ENCODE measurements at regions not wholly inside any gene's neighbourhood (a gene's known extent, or its start where the extent isn't known, plus 50 kb on each side); places are given as distances from the start of the nearest gene placed in this dataset.
A peak's percentile ranks its signal among the peaks of the same experiment; 100 is the strongest.
"Not testable (repeated sequence)": the region's sequence is repeated elsewhere in the genome, so short reads cannot be mapped to it uniquely, and the experiment has no call there.

DNA sequence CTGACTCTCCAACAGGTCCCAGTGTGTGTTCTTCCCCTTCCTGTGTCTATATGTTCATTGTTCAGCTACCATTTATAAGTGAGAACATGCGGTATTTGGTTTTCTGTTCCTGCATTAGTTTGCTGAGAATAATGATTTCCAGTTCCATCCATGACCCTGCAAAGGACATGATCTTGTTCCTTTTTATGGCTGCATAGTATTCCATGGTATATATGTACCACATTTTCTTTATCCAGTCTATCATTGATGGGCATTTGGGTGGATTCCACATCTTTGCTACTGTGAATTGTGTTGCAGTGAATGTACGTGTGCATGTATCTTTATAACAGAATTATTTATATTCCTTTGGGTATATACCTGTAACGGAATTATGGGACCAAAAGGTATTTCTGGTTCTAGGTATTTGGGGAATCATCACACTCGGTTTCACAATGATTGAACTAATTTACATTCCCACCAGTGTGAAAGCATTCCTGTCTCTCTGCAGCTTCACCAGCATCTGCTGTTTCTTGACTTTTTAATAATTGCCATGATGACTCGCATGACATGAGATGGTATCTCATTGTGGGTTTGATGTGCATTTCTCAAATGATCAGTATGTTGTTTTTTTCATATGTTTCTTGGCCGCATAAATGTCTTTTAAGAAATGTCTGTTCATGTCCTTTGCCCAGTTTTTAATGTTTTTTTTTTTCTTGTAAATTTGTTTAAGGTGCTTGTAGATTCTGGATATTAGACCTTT lies 60.2 kb downstream of the LSMEM1 start:
- peak; percentile 47 for DNase-seq (ENCODE audit: low spot score)

DNA sequence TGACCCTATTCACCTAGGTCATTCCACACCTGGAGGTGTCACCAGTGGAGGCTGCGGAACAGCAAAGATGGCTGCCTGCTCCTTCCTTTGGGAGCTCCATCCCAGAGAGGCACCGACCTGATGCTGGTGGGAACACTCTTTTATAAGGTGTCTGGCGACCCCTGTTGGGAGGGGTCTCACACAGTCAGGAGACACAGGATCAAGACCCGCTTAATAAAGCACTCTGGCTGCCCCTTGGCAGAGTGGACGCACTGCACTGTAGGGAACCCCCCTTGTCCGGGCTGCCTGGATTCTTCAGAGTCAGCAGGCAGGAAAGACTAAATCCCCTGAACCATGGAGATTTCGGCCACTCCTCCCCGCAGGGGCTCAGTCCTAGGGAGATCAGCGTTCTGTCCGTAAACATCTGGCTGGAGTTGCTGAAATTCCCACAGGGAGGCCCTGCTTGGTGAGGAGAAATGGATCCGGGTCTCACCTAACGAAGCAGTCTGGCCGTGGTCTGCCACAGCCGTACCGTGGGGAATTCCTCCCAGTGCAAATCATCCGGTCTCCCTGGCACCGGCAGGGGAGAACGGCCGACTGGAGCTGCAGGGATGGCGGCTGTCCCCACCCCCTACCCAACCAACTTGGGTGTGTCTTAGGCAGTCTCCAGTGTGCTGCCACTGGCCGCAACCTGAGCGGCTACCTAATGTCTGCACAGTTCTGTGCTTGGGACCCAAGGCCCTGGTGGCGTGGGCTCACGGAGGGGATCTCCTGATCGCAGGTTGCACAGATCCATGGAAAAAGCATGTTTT lies 66.1 kb downstream of the LSMEM1 start:
- peak; percentile 13 for DNase-seq (ENCODE audit: low spot score)

DNA sequence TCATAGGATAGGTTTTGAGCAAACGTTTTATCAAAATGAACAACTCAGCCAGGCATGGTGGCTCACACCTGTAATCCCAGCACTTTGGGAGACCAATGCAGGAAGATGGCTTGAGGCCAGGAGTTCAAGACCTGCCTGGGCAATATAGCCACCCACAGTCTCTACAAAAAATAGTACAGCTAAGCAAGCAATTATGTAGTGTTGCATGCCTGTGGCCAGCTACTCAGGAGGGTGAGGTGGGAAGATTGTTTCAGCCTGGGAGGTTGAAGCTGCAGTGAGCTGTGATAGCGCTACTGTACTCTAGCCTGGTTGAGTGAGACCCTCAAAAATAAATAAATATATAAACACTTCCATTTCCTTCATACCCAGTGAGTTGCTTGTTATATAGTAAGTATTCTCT lies 67.1 kb downstream of the LSMEM1 start:
- peak; percentile 47 for DNase-seq (ENCODE audit: low spot score)

DNA sequence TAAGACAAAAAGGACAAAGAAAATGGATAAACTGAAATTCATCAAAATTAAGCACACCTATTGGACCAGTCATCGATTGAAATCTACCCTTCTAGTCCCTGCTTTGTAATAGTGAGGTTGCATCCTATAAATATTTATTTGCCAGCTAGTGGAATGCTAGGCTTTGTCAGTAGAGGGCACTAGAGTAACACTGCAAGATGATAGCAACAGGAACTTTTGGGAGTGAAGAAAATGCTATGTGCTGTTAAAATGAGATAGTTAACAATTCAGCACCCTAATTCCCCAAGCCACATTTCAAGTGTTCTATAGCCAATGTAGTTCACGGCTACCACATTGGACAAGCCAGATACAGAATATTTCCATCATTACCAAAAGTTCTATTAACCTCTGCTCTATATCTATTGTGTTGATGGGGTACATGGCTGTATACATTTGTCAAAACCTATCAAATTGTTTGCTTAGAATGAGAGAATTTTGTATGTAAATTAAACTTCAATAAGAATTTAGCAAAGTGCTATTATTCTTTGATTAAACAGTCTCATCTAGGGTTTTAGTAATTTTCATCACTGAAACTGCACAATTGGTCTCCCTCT lies 69.8 kb downstream of the LSMEM1 start:
- peak; percentile 69 for DNase-seq (ENCODE audit: low spot score)

DNA sequence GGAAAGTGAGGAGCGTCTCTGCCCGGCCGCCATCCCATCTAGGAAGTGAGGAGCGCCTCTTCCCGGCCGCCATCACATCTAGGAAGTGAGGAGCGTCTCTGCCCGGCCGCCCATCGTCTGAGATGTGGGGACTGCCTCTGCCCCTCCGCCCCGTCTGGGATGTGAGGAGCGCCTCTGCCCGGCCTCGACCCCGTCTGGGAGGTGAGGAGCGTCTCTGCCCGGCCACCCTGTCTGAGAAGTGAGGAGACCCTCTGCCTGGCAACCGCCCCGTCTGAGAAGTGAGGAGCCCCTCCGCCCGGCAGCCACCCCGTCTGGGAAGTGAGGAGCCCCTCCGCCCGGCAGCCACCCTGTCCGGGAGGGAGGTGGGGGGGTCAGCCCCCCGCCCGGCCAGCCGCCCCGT lies 70.7 kb downstream of the LSMEM1 start:
- DNase-seq (ENCODE audit: low spot score) = not testable (repeated sequence)

DNA sequence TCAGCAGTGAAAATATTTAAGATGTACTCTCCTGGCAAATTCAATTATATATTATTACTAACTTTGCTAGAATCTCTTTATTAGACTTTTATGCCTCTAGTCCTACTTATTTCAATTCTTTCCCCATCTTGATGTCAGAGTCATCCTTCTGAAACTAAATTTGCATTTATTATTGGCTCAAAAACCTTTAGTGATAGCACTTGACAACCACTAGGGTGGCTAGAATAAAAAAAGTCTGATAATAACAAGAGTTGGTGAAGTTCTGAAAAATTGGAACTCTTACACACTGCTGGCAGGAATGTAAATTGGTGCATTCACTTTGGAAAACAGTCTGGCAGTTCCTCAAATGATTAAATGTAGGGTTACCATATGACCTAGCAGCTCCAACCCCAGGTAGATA lies 73.8 kb downstream of the LSMEM1 start:
- DNase-seq (ENCODE audit: low spot score) = no peak

DNA sequence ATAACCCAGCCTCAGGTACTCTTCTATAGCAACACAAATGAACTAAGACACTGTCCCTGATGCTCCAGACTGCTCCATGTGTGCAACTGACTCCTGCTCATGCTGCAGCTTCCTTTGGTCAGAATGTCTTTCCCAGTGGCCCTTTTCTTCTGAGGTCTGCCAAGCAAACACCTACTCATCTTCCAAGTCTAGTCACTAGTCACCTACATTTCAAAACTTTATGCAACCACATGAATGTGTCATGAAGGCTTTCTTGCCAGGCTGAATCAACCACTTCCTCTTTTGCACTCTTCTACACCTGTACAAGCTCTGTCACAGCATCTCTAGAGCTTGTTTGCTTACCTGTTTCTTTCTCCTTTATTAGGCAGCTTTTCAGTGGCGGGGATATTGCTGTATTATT lies 75.8 kb downstream of the LSMEM1 start:
- DNase-seq (ENCODE audit: low spot score) = peak; percentile 84

DNA sequence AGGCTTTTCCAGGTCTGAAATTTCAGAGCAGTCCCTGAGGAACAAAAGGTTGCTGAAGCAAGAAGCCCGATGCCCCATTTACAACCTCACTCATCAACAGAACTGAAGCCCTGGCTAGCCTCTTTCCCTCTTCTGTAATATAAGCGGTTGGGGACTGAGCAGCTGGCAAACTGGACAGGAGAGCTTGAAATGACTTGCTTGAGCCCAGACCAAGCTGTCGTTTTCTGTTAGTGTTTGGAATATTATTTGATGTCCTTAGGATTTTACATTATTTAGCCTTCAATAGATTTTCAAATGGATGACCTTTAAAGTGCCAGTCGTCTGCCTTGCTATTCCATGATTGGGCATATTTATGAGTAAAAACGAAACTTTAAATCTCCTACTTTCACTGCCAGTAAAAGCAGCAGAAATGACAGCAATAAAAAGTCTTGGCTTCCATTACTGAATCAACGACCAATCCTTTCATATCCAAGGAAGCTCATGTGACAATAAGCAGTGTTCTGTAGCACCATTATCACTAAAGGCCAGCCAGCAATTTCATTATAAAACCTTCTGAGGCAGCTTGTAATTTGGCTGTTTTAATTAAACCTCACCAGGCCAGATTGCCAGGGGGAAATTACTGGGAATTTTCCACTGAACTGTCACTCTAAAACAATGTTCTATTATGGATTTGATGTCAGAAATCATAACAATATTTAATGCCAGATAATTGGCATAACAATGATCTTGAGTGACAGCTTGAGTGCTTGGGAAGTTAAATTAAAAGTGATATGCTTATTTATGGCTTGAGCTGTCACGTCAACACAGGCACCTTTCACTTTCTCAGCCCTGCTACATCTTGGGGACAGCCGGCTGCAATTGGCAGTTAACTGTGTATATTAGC lies 85.9 kb downstream of the LSMEM1 start:
- no peak for DNase-seq (ENCODE audit: low spot score)

DNA sequence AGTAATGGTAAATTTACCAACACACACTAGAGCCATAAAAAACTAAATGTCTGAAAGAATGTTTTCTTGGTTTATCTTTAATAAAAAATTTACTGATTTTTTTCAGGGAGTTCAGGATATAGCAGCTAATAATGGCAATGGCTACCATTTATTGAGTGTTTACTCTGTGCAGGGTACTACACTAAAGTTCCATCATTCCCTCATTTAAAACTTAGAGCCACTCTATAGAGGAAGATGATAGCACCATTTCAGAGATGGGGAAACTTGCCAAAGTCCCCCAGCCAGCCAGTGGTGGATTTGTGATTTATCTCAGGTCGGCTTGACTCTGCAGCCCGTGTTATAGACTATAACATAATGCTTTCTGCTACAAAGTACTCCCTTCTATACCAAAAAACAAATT lies 86.6 kb downstream of the LSMEM1 start:
- DNase-seq (ENCODE audit: low spot score) = no peak

DNA sequence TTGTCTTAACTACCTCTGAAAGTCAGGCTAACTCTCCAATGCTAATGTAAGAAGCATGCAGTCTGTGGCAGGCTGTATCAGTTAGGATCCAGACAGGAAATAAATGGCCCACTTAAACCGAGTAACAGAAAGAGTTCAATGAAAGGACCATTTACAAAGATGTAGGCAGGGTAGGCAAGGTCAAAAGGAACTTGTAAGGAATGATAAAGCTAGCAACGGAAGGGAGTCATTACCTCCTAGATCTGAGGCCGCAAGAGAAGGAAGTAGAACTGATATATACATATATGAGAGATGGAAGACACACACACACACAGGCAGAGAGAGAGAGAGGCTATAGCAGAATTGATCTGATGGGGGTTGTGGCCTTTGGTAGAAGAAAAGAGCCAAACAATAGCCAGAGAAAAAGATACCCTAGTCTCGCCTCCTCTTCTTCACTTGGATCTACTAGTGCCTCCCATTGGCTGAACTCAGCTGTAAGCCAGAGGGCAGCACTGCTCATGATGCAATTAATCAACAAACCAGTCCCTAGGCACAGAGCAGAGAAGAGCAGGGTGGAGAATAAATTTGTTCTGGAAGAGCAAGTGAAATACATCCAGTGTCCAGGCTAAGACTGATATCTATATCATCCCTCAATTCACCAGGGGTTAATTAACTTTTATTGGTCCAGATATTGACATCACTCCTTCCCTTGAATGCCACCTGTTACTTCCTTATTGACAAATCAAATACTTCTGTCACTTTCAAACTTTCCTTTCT lies 91.2 kb downstream of the LSMEM1 start:
- peak; percentile 4 for DNase-seq (ENCODE audit: low spot score)

DNA sequence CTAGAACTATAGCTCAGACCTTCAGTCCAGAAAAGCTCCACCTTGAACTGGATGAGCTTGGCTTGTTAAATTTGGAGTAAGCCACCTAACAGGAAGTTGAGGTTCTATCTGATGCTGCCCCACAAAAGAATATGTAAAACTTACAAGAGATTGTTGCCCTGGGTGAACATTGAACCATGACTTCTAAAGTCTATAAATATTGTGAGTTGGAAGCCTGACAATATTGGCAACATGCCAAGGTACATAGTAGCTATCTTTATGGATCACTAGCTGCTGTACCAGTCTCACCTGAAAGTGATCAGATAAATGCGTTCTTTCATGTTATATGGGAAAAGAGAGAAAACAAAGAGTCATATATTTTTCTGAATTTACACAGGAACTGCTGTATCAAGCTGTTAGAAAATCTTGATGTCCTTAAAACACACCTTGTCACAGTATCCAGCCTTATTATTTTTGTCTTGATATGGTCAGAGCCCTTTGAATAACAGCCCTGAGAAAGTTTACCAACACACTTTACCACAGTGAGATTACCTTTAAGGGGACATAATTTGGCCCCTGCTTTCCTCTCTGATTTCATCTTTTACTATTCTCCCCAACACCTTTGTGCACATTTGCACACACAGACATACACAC lies 92.0 kb downstream of the LSMEM1 start:
- peak; percentile 70 for DNase-seq (ENCODE audit: low spot score)

DNA sequence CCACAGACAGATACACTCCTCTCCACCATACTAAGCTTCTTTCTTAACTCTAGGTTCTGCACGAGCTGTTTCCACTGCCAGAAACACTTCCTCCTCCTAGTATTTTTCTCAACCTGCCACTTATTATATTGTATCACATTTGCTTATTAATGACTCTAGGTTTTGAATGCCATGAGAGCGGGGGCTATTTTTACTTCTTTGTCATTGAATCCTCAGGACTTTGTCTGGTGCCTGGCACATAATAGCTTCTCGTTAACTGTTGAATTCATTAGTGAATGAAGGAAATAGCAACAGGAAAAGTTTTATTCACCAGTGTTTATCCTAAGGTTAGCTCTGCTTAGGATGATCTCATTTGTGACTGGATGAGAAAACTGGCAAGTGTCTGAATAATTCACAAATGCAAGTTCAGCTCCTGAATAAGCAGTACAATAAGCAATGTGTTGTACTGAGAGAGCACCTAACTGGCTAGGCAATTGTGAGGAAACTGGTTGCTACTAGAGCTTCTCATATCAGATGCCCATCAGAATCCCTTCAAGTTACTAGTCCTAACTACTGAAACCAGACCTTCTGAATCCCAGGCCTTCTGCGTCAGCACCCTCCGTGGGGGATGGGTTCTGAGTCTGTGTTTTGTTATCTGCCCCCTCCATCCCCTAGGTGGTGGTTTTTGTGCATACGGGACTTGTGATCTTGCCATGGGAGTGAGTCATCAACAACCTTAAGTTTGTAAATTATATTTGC lies 92.7 kb downstream of the LSMEM1 start:
- DNase-seq (ENCODE audit: low spot score) = peak; percentile 64

DNA sequence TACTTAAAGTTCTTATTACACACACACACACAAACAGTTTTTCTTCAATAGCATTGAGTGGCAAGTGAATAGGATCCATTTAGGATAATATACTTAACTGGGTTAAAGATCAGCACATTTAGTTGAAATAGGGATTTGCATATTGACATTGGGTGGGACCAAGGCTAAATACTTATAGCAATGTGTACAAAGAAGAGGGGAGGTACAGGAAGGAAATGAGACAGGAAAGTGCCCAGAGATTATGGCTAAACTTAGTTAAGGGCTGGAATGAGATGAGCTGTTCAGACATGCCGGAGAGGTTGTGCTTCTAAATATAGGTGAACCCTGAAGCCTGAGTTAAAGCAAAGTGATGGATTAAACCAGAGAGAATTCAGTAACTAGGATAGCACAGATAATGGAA lies 95.1 kb downstream of the LSMEM1 start:
- DNase-seq (ENCODE audit: low spot score) = no peak

DNA sequence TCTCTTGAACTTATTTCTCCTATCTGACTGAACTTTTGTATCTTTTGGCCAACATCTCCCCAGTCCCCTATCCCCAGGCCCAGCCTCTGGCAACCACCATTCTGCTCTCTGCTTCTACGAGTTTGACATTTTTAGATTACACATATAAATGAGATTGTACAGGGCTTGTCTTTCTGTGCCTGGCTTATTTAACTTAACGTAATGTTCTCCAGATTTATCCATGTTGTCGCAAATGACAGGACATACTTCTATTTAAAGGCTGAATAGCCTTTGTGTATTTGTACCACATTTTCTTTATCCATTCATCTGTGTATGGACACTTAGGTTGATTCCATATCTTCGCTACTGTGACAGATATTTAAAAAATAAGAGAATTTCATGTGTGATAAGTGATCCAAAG lies 98.6 kb downstream of the LSMEM1 start:
- DNase-seq (ENCODE audit: low spot score) = no peak

DNA sequence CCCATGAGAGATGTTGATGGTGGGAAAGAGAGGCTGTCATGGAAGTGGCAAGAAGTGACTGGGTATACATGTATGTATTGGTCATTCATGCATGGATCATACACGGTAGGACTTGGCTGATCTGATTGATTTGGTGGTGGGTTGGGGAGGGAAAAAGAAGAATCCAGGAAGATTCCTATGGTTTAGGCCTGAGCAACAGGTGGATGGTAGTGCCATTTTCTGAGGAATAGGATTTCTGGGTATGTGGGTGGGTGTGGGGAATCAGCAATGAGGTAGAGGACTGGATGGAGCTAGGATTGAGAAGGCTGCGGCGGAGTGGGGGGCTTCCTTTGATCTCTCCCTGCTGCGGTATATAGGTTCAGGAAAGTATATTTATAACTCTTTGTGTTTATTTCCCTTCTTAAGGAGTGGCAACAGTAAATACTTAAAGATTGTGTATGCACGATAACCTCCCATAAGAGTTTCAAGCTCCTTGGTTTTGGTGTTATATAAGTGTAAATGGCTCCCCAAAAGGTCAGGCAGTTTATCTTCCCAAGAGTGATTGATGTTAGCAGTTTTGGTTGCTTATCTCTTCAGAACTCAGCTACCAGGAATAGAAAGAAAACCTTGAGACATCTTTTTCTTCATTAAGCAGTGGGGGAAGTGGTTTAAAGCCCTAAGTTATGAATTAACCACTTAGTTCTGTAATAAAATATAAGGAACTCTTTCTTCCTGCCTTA lies 100.1 kb downstream of the LSMEM1 start:
- no peak for DNase-seq (ENCODE audit: low spot score)

DNA sequence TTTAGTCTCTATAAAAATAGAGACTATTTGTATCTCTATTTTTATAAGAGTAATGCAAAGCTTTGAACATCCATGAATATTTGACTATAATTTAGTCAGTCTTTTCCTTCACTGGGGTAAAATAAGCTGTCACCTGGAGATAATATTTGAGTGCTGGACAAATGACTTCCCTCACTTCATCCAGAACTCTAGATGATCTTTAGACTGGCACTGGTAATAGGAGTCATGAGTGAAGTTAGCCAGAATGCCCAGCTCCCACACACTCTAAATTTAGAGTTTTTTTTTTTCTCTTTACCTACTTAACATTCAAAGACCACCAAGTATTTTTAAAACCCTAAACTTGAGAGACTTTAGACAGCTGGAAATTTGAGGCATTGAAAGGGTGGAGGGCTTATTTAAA lies 100.7 kb downstream of the LSMEM1 start:
- no peak for DNase-seq (ENCODE audit: low spot score)

DNA sequence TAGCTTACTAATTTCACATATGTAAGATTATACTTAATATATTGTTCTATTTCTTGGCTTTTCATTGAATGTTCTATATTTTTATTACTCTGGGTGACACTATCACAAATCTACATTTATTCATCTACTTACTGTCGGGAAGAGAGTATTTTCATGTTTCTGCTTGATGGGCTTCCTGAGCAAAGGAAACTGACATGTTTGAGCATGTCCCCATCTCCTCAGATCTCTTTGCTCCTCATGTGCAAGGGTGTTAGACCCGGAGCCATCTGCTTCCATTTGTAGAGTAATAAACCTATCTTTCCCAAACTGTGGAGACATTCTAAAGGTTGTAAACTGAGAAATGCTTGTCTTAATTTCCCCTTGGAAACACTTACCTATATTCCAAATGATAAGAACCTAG lies 103.5 kb downstream of the LSMEM1 start:
- DNase-seq (ENCODE audit: low spot score) = no peak

DNA sequence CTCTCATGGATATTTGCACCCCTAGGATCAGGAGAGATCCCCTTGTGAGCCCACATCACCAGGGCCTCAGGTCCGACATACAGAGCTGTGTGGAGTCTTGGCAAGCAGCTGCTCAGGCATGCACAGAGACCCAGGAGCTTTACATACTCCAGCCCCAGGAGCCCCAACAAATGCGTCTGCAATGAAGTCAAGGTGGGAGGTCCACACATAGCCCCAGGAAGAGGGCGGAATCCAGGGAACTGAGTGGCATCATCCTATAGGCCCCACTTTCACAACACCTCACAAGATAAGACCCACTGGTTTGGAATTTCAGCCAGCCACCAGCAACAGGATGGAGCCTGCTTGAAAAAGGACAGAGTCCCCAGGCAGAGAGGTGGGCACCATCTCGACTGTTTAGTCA lies 106.7 kb downstream of the LSMEM1 start:
- no peak for DNase-seq (ENCODE audit: low spot score)

DNA sequence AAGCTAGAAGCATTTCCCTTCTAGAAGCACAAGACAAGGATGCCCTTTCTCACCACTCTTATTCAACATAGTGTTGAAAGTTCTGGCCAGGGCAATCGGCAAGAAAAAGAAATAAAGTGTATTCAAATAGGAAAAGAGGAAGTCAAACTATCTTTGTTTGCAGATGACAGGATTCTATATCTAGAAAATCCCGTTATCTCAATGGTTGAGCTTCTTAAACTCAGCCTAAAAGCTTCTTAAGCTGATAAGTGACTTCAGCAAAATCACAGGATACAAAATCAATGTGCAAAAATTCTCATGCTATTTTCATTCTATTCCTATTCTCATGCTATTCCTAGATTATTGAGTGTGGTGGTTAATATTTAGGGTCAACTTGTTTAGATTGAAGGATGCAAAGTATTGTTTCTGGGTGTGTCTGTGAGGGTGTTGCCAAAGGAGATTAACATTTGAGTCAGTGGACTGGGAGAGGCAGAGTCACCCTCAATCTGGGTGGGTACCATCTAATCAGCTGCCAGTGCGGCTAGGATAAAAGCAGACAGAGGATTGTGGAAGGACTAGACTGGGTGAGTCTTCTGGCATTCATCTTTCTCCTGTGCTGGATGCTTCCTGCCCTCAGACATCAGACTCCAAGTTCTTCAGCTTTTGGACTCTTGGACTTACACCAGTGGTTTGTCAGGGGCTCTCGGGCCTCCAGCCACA lies 111.9 kb downstream of the LSMEM1 start:
- DNase-seq (ENCODE audit: low spot score) = not testable (repeated sequence)

All from kidney tubule cell (primary cell).